HG03103 (cell line): ENCODE measurements at regions not wholly inside any gene's neighbourhood (a gene's known extent, or its start where the extent isn't known, plus 50 kb on each side); places are given as distances from the start of the nearest gene placed in this dataset.
A peak's percentile ranks its signal among the peaks of the same experiment; 100 is the strongest.

Experiments used
- ATAC-seq: cut with Tn5 transposase; IDR thresholded peaks from one replicate; pipeline ENCODE4 v1.9.1; 2021; ENCODE audit warnings: low read depth; ENCODE audit not compliant: unreplicated experiment

GRCh38 chr18:24958001-24958400, 394.0 kb downstream of the ZNF521 start:
- ATAC-seq, result no peak

- no peak for ATAC-seq
These were observed 392.9 kb downstream of the ZNF521 start for GRCh38 chr18:24959051-24959476.

GRCh38 chr18:24964216-24964615, 387.8 kb downstream of the ZNF521 start:
- ATAC-seq, result peak; percentile 92

DNA sequence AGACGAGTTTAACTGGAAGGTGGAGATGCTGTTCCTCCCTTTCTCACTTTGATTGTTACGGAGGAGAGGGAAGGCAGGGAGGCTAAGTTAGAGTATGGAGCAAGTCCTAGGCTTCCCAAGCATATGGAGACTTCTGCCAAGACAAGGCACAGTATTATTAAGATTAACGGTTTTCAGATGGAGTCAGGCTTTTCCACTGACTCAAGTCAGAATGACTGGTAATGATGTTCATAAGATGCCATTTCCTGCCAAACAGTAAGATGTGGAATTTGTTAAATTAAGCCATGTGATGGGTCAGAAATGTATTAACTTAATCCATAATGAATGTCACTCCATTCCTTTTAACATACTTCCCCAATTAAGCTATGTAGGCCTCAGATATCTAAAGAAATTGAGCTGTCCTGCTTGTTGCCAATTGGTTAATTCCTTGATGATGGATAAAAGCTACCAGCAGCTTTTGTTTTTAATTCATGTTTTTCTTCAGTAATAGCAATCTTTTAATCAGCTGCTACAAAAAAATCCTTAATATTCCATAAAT, 383.7 kb downstream of the ZNF521 start:
- ATAC-seq, result no peak

- ATAC-seq, result no peak
These were observed 379.4 kb downstream of the ZNF521 start for GRCh38 chr18:24972577-24972976.

DNA sequence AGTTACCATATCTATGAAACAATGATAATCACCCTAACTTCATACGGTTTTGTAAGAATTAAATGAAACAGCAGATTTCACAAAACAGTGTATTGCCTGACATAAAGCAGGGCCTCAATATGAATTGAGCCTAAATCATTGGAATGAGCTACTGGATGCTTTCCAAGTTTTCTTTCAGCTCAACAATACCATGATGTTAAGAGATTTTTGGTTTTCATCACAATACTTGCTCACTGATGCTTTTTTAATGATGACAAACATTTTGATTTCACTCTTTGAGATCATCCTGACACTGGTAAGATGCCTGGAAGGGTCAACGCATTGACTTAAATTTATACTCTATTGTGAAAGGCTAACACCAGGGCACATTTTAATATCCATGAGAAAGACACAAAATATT, 377.5 kb downstream of the ZNF521 start:
- no peak for ATAC-seq

- no peak for ATAC-seq
These were observed 376.2 kb downstream of the ZNF521 start for GRCh38 chr18:24975496-24976372.

DNA sequence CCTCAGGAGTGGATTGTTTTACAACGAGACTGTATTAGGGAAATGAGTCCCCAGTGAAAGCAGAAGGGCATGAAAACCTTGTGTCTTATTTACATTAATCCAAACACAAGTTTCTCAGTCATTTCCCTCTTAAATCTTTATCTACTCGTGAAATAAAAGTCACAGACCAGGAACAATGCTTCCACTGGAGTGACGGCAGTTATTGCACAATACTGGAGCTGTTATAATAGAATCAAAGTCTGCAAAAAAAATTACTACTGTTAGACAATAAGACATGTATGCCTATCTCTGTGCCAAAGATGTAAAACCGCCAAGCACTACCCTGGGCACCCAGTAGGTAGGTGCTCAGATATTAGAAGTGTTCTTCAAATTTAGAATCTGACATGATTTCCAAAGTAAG, 375.5 kb downstream of the ZNF521 start:
- ATAC-seq, result no peak

- no peak for ATAC-seq
These were observed 372.7 kb downstream of the ZNF521 start for GRCh38 chr18:24979235-24979634.

DNA sequence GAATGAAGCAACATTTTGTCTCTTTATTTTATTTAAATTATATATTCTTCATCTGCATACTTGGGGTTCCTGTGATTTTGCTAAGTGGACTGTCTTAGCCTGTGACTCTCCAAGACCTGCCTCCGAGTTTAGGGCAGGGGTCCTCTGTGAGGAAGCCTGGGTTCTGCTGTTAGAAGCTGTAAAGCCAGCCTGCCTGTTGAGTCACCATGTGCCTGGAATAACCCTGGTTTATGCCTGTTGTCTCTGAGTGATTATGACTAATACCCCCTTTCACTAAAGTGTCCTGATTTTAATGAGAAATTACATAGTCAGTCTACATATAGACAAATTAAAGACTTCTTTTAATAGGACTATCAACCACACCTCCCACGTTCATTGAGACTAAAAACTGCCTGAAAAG, 369.1 kb downstream of the ZNF521 start:
- ATAC-seq, result no peak

DNA sequence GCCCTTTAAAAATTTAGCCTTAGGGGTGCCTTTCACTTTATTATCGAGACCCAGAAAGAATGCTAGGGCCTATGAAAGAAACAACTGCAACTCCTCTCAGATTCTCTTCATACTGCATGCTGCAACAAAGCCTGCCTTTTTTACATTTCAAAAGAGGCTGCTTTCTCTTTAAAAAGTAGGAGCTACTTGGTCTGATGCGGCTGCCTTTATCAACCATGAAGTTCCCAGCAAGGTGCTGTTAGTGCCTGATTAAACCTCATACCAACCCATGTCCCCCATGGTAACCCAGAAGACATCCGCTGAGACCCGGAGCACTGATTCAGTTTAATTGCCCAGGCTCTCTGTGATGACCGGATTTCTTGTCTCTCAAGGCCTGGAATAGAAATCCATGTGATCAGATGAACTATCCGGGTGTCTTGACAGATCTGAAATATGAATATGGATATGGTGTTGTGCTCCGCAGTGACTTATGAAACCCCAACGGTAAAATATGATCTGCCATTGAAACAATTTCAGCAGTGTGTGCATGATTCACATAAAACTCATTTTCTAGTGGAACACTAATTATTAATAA, 368.3 kb downstream of the ZNF521 start:
- ATAC-seq, result no peak

DNA sequence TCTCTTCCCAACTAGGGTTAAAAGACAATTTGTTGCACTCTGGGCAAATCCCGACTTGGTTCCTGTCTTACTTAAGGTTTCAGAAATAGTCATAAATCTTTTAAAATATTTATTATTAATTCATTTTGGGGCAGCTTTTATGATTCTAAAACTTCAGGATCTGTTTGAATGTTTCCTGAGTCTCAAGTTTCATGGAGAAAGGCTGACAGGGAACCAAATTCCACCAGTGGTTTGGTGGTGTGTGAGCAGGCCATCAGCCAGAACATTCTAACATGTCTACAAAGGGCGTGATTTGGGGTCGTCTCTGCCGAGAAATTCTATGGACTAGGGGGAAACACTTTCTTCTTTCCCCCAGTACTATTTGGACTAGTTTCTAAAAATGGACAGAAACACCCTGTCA, 366.4 kb downstream of the ZNF521 start:
- ATAC-seq, result no peak

DNA sequence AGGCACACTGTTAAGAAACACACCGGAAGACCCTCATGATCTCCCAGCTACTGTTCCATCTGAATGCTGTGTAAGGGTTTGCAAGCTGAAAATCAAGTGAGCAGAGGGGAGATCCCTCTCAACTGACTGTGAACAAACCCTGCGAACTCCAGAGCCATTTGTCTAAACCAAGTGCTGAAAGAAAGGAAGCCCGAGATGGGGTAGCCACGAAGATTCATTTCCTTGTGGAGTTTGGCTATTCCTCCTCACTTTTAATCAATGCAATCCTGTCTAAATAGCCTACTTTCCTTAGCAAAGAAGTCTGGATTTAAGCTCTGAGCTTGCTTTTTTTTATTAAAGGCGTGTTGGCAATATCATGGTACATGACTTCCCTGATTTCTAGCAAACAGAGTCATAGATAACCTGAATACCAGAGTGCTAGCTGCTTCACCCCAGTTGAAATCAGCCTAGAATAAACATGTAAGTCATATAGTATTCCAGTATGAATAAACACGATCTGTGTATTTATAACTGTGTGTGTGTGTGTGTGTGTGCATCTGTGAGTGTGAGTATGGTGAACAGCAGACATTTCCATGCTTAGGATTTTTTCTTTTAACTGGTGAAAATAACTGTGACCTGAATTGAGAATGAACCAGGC, 365.2 kb downstream of the ZNF521 start:
- no peak for ATAC-seq

GRCh38 chr18:24987303-24988252, 364.4 kb downstream of the ZNF521 start:
- no peak for ATAC-seq

- no peak for ATAC-seq
These were observed 363.6 kb downstream of the ZNF521 start for GRCh38 chr18:24988253-24988840.

GRCh38 chr18:24989760-24990593, 362.0 kb downstream of the ZNF521 start:
- ATAC-seq, result no peak

GRCh38 chr18:24990671-24991134, 361.3 kb downstream of the ZNF521 start:
- ATAC-seq, result no peak

- no peak for ATAC-seq
These were observed 360.6 kb downstream of the ZNF521 start for GRCh38 chr18:24991141-24992060.
